HepG2 (cell line): ENCODE measurements at regions not wholly inside any gene's neighbourhood (a gene's known extent, or its start where the extent isn't known, plus 50 kb on each side); places are given as distances from the start of the nearest gene placed in this dataset.

Experiments used
- ATAC-seq: fragments of 200-7000 bp; cut with Tn5 transposase; 3 replicates; pipeline ENCODE4 v1.9.1; 2020; ENCODE audit warnings: mild to moderate bottlenecking, moderate library complexity
- BruUV-seq: library from RNA; stranded (reverse); fragments of 400-500 nt; replicated peaks from 2 replicates; lab custom pipeline; 2021; lab: Mats Ljungman, UMichigan
- CTCF ChIA-PET: fragments of 300-600 bp; formaldehyde crosslinking; extraction: SDS; loops from one replicate; lab custom pipeline; 2021; ENCODE audit warnings: low total read pairs, inconsistent platforms, low intra/inter-chr PET ratio; lab: Yijun Ruan, JAX
- POLR2A ChIA-PET: fragments of 350-600 bp; sonication (Branson Sonifier 250); formaldehyde crosslinking; loops from one replicate; lab custom pipeline; 2020; ENCODE audit warnings: antibody characterized with exemption, inconsistent platforms; lab: Yijun Ruan, JAX
- DNase-seq: peaks from one replicate; pipeline ENCODE4 v3.0.0-alpha.2; 2015; ENCODE audit warnings: low spot score
- FAIRE-seq: peaks from 3 replicates; lab custom pipeline; 2011; peaks lifted over from hg19 to GRCh38; lab: Jason Lieb, UNC
- H2AFZ ChIP-seq: one replicate; pipeline ENCODE4 v1.6.1; 2011; ENCODE audit warnings: low read length, inconsistent platforms
- H3K27ac ChIP-seq: fragments of 300-600 bp; 3 replicates; pipeline ENCODE4 v1.8.0; 2011; ENCODE audit warnings: mixed run types, mild to moderate bottlenecking, mixed read lengths, low read length, inconsistent platforms; ENCODE audit not compliant: insufficient read depth; ENCODE audit errors: extremely low read length
- H3K27me3 ChIP-seq, 2 experiments: fragments of 200-600 bp in 1 of 2; 2 replicates in 1 of 2; 3 replicates in 1 of 2; pipeline versions ENCODE4 v1.6.0 to v1.8.0; 2011; ENCODE audit warnings: low read length in 2 of 2, mild to moderate bottlenecking in 2 of 2, moderate library complexity in 2 of 2, inconsistent platforms in 1 of 2; ENCODE audit not compliant: insufficient read depth in 2 of 2, control insufficient read depth in 1 of 2
- H3K36me3 ChIP-seq, 2 experiments: fragments of 200-600 bp in 1 of 2; replicated peaks in 1 of 2; 2 replicates in 1 of 2; 3 replicates in 1 of 2; pipeline versions ENCODE4 v1.5.1 to v1.8.0; 2011; ENCODE audit warnings: low read length in 2 of 2, inconsistent platforms in 1 of 2; ENCODE audit not compliant: insufficient read depth in 2 of 2, control insufficient read depth in 1 of 2
- H3K4me1 ChIP-seq: 2 replicates; pipeline ENCODE4 v1.5.1; 2012; ENCODE audit warnings: low read length, inconsistent platforms; ENCODE audit not compliant: insufficient read depth
- H3K4me2 ChIP-seq: 2 replicates; pipeline ENCODE4 v1.6.0; 2011; ENCODE audit warnings: low read depth, low read length, inconsistent platforms
- H3K4me3 ChIP-seq, 3 experiments: fragments of 200-600 bp in 1 of 3; sonication (generic), shearing (Covaris generic) in 1 of 3; replicated peaks in 1 of 3; 2 replicates each; pipeline ENCODE4 v1.5.1; 2011 to 2016; ENCODE audit warnings: low read length in 3 of 3, inconsistent platforms in 2 of 3, low read depth in 2 of 3, mild to moderate bottlenecking in 2 of 3, control low read depth in 1 of 3, mixed read lengths in 1 of 3; ENCODE audit not compliant: insufficient read depth in 1 of 3
- H3K79me2 ChIP-seq: one replicate; pipeline ENCODE4 v1.6.1; 2011; ENCODE audit warnings: low read length, inconsistent platforms; ENCODE audit not compliant: insufficient read depth
- H3K9ac ChIP-seq: 2 replicates; pipeline ENCODE4 v1.6.0; 2011; ENCODE audit warnings: mild to moderate bottlenecking, low read depth, low read length, inconsistent platforms; ENCODE audit not compliant: insufficient read depth
- H3K9me3 ChIP-seq: 2 replicates; pipeline ENCODE4 v1.5.1; 2012; ENCODE audit warnings: mild to moderate bottlenecking, low read length
- H4K20me1 ChIP-seq: 2 replicates; pipeline ENCODE4 v1.6.0; 2011; ENCODE audit warnings: inconsistent platforms, mild to moderate bottlenecking, low read length, moderate library complexity; ENCODE audit not compliant: insufficient read depth
- FOXJ3 ChIP-seq: sonication (generic); formaldehyde crosslinking; IDR thresholded peaks from 2 replicates; pipeline ENCODE4 v1.4.0; 2020; ENCODE audit warnings: missing genetic modification reagents, mild to moderate bottlenecking, borderline replicate concordance
- GTF3A ChIP-seq: sonication (generic); formaldehyde crosslinking; conservative IDR thresholded peaks from 2 replicates; pipeline ENCODE4 v1.4.0; 2020; ENCODE audit warnings: mild to moderate bottlenecking, missing genetic modification reagents
- KLF12 ChIP-seq: sonication (generic); formaldehyde crosslinking; IDR thresholded peaks from 2 replicates; pipeline ENCODE4 v1.4.0; 2020; ENCODE audit warnings: missing genetic modification reagents, borderline replicate concordance
- REPIN1 ChIP-seq: sonication (generic); formaldehyde crosslinking; IDR thresholded peaks from 2 replicates; pipeline ENCODE4 v1.8.0; 2022; ENCODE audit warnings: missing genetic modification reagents, low read depth, mild to moderate bottlenecking, borderline replicate concordance
- SATB2 ChIP-seq: sonication (generic); formaldehyde crosslinking; IDR thresholded peaks from 2 replicates; pipeline ENCODE4 v1.5.0; 2020; ENCODE audit warnings: missing genetic modification reagents
- SMAD9 ChIP-seq: sonication (generic); formaldehyde crosslinking; IDR thresholded peaks from 2 replicates; pipeline ENCODE4 v1.5.1; 2020; ENCODE audit warnings: mild to moderate bottlenecking, missing genetic modification reagents
- TFE3 ChIP-seq: IDR thresholded peaks from 2 replicates; pipeline ENCODE4 v1.6.1; 2016
- ZBTB2 ChIP-seq: sonication (generic); formaldehyde crosslinking; IDR thresholded peaks from 2 replicates; pipeline ENCODE4 v1.8.0; 2022; ENCODE audit warnings: low read depth, missing genetic modification reagents
- ZBTB43 ChIP-seq: sonication (generic); formaldehyde crosslinking; conservative IDR thresholded peaks from 2 replicates; pipeline ENCODE4 v1.4.0; 2020; ENCODE audit warnings: missing genetic modification reagents
- ZNF143 ChIP-seq: sonication (generic); formaldehyde crosslinking; IDR thresholded peaks from 2 replicates; pipeline ENCODE4 v1.4.0; 2020; ENCODE audit warnings: missing genetic modification reagents
- ZNF512B ChIP-seq: sonication (generic); formaldehyde crosslinking; IDR thresholded peaks from 2 replicates; pipeline ENCODE4 v1.5.1; 2020; ENCODE audit warnings: missing genetic modification reagents, mild to moderate bottlenecking, borderline replicate concordance
- ZNF687 ChIP-seq: sonication (generic); formaldehyde crosslinking; IDR thresholded peaks from 2 replicates; pipeline ENCODE4 v1.5.1; 2020; ENCODE audit warnings: mild to moderate bottlenecking, missing genetic modification reagents, moderate library complexity
- ZNF747 ChIP-seq: sonication (generic); formaldehyde crosslinking; IDR thresholded peaks from 2 replicates; pipeline ENCODE4 v1.8.1; 2023; ENCODE audit warnings: missing genetic modification reagents, mild to moderate bottlenecking, borderline replicate concordance
- ZNF792 ChIP-seq: IDR thresholded peaks from 2 replicates; pipeline ENCODE4 v1.6.1; 2016
- WGBS: methylation state at CpG from one replicate; pipeline ENCODE4 v1.1.6; 2017; ENCODE audit warnings: low lambda C conversion rate; 5-methylcytosine and 5-hydroxymethylcytosine counted together
- in situ Hi-C: cut with HindIII; loops from 2 replicates; pipeline ENCODE4 v1.10.0; 2017; ENCODE audit warnings: low pct_unique_long_range_greater_than_20kb; ENCODE audit not compliant: extremely low pct_ligation_motif_present
- intact Hi-C: fragments of 100-400 bp; cut with micrococcal nuclease; formaldehyde crosslinking; loops from one replicate; pipeline ENCODE4 v1.10.0; 2022; ENCODE audit not compliant: unreplicated experiment

- FAIRE-seq (no peak), ATAC-seq (no peak), DNase-seq (no peak)
- H3K79me2 ChIP-seq, result no peaks in the 10 kb centered on the region
- ChIA-PET CTCF (no interaction called here), POLR2A (no interaction called here)
- no peaks in the 10 kb centered on the region for H4K20me1 ChIP-seq
- intact Hi-C loops (no loop called here), in situ Hi-C loops (no loop called here)
- no peak overlapping the region for H3K9ac ChIP-seq
- peaks cover 4% of the 10 kb centered on the region; the same call in 1 of the 2 replicates for H3K9me3 ChIP-seq
- H3K4me1 ChIP-seq, result no peaks in the 10 kb centered on the region
- H3K27ac ChIP-seq, result no peak overlapping the region
- H3K27me3 ChIP-seq, result no peaks in the 10 kb centered on the region
- H2AFZ ChIP-seq, result no peak overlapping the region
- H3K36me3 ChIP-seq, result no peaks in the 10 kb centered on the region
- no peak overlapping the region for H3K4me3 ChIP-seq
- BruUV-seq, result no TSS peak
- no peak overlapping the region for H3K4me2 ChIP-seq
- 1% methylated on average over 2 of the region's 2 CpGs for WGBS
- TF ChIP-seq SMAD9 (CRISPR knock-in tag) (no peak), ZNF687 (CRISPR knock-in tag) (no peak), FOXJ3 (CRISPR knock-in tag) (no peak), ZNF143 (CRISPR knock-in tag) (no peak), ZNF747 (CRISPR knock-in tag) (no peak), ZNF512B (CRISPR knock-in tag) (no peak), GTF3A (CRISPR knock-in tag) (no peak), KLF12 (CRISPR knock-in tag) (no peak), SATB2 (CRISPR knock-in tag) (no peak), ZNF792 (no peak), ZBTB2 (CRISPR knock-in tag) (no peak), REPIN1 (CRISPR knock-in tag) (no peak), TFE3 (CRISPR knock-in tag) (no peak), ZBTB43 (CRISPR knock-in tag) (no peak)
These were observed 222.6 kb upstream of the ST6GAL2 start for GRCh38 chr2:107108556-107108955.
